IMR-90 (cell line): ENCODE measurements at regions not wholly inside any gene's neighbourhood (a gene's known extent, or its start where the extent isn't known, plus 50 kb on each side); places are given as distances from the start of the nearest gene placed in this dataset.

Experiments used
- ATAC-seq: fragments of 200-7000 bp; cut with Tn5 transposase; 2 replicates; pipeline ENCODE4 v1.9.1; 2020; ENCODE audit warnings: low read depth, mild to moderate bottlenecking, moderate library complexity
- BruUV-seq: library from RNA; stranded (reverse); fragments of 400-500 nt; replicated peaks from 2 replicates; lab custom pipeline; 2021; lab: Mats Ljungman, UMichigan
- CTCF ChIA-PET: fragments of 300-600 bp; formaldehyde crosslinking; extraction: SDS; loops from one replicate; lab custom pipeline; 2021; ENCODE audit warnings: antibody characterized with exemption; lab: Yijun Ruan, JAX
- POLR2A ChIA-PET: fragments of 300-600 bp; sonication (Branson Sonifier 250); formaldehyde crosslinking; loops from one replicate; lab custom pipeline; 2022; ENCODE audit warnings: antibody characterized with exemption; ENCODE audit not compliant: unreplicated experiment; lab: Charles Lee
- DNase-seq: peaks from one replicate; pipeline ENCODE4 v3.0.0; 2013
- H2AFZ ChIP-seq: replicated peaks from 2 replicates; pipeline ENCODE3; 2013; ENCODE audit warnings: low read length, mild to moderate bottlenecking; ENCODE audit not compliant: poor library complexity
- H2AK5ac ChIP-seq: 2 replicates; pipeline ENCODE4 v1.6.1; 2013; ENCODE audit warnings: low read depth, low read length, inconsistent platforms
- H2AK9ac ChIP-seq: replicated peaks from 2 replicates; pipeline ENCODE3; 2013; ENCODE audit warnings: mild to moderate bottlenecking, low read depth, low read length, moderate library complexity; ENCODE audit not compliant: poor library complexity
- H2BK120ac ChIP-seq: 2 replicates; pipeline ENCODE4 v1.6.1; 2013; ENCODE audit warnings: low read depth, low read length, inconsistent platforms
- H2BK15ac ChIP-seq: 3 replicates; pipeline ENCODE4 v1.6.1; 2013; ENCODE audit warnings: low read depth, low read length, inconsistent platforms
- H2BK20ac ChIP-seq: 2 replicates; pipeline ENCODE4 v1.6.1; 2013; ENCODE audit warnings: low read depth, mild to moderate bottlenecking, inconsistent platforms, low read length, moderate library complexity
- H2BK5ac ChIP-seq: 2 replicates; pipeline ENCODE4 v1.6.1; 2013; ENCODE audit warnings: mild to moderate bottlenecking, low read depth, low read length, inconsistent platforms; ENCODE audit not compliant: poor library complexity, severe bottlenecking
- H3K14ac ChIP-seq: replicated peaks from 2 replicates; pipeline ENCODE4 v1.6.1; 2013; ENCODE audit warnings: low read depth, low read length, inconsistent platforms
- H3K18ac ChIP-seq: 2 replicates; pipeline ENCODE4 v1.6.1; 2013; ENCODE audit warnings: low read depth, low read length, control low read depth
- H3K23ac ChIP-seq: 2 replicates; pipeline ENCODE4 v1.6.1; 2013; ENCODE audit warnings: low read depth, low read length, inconsistent platforms
- H3K27ac ChIP-seq: 2 replicates; pipeline ENCODE4 v1.5.1; 2013; ENCODE audit warnings: mild to moderate bottlenecking, control low read depth, low read length; ENCODE audit not compliant: insufficient read depth
- H3K27me3 ChIP-seq: 2 replicates; pipeline ENCODE4 v1.6.1; 2013; ENCODE audit warnings: low read length; ENCODE audit not compliant: control insufficient read depth, insufficient read depth
- H3K36me3 ChIP-seq: 2 replicates; pipeline ENCODE4 v1.6.1; 2013; ENCODE audit warnings: low read length, mixed read lengths; ENCODE audit not compliant: control insufficient read depth, insufficient read depth
- H3K4ac ChIP-seq: 2 replicates; pipeline ENCODE4 v1.6.1; 2013; ENCODE audit warnings: low read depth, low read length, inconsistent platforms
- H3K4me1 ChIP-seq: 2 replicates; pipeline ENCODE4 v1.6.1; 2013; ENCODE audit warnings: low read length, mixed read lengths; ENCODE audit not compliant: control insufficient read depth, insufficient read depth
- H3K4me2 ChIP-seq: 2 replicates; pipeline ENCODE4 v1.6.1; 2013; ENCODE audit warnings: low read depth, mild to moderate bottlenecking, control low read depth, low read length, moderate library complexity
- H3K4me3 ChIP-seq: 2 replicates; pipeline ENCODE4 v1.5.1; 2013; ENCODE audit warnings: low read depth, mild to moderate bottlenecking, control low read depth, low read length, moderate library complexity; ENCODE audit not compliant: insufficient read depth
- H3K56ac ChIP-seq: 2 replicates; pipeline ENCODE4 v1.6.1; 2013; ENCODE audit warnings: low read length, inconsistent platforms; ENCODE audit not compliant: insufficient read depth; ENCODE audit errors: extremely low read depth
- H3K79me1 ChIP-seq, 2 experiments: 2 replicates each; pipeline ENCODE4 v1.6.1; 2013; ENCODE audit warnings: low read length in 2 of 2, inconsistent platforms in 1 of 2, low read depth in 1 of 2
- H3K9ac ChIP-seq: 2 replicates; pipeline ENCODE4 v1.6.1; 2013; ENCODE audit warnings: low read depth, low read length, control low read depth
- H3K9me1 ChIP-seq: 2 replicates; pipeline ENCODE4 v1.6.1; 2013; ENCODE audit warnings: low read length, inconsistent platforms; ENCODE audit not compliant: insufficient read depth
- H3K9me3 ChIP-seq: 2 replicates; pipeline ENCODE4 v1.6.1; 2013; ENCODE audit warnings: low read length; ENCODE audit not compliant: control insufficient read depth, insufficient read depth
- H4K20me1 ChIP-seq: 2 replicates; pipeline ENCODE4 v1.6.1; 2013; ENCODE audit warnings: low read length, inconsistent platforms; ENCODE audit not compliant: insufficient read depth
- H4K5ac ChIP-seq: 2 replicates; pipeline ENCODE4 v1.6.1; 2013; ENCODE audit warnings: mild to moderate bottlenecking, low read depth, low read length, control low read depth
- H4K8ac ChIP-seq, 2 experiments: 2 replicates each; pipeline ENCODE4 v1.6.1; 2013; ENCODE audit warnings: low read depth in 2 of 2, low read length in 2 of 2, control low read depth in 1 of 2, inconsistent platforms in 1 of 2
- H4K91ac ChIP-seq: 2 replicates; pipeline ENCODE4 v1.6.1; 2013; ENCODE audit warnings: low read depth, low read length, inconsistent platforms; ENCODE audit not compliant: insufficient read depth
- BHLHE40 ChIP-seq: fragments of 150-350 bp; IDR thresholded peaks from 2 replicates; pipeline ENCODE4 v1.6.1; 2016; ENCODE audit warnings: mild to moderate bottlenecking, low read depth, low read length
- CEBPB ChIP-seq: IDR thresholded peaks from 2 replicates; pipeline ENCODE4 v1.6.1; 2012; ENCODE audit warnings: low read depth, low read length, improper control_type of control experiment
- CHD1 ChIP-seq: IDR thresholded peaks from 2 replicates; pipeline ENCODE4 v1.6.1; 2012; ENCODE audit warnings: low read depth, low read length, improper control_type of control experiment
- MAFK ChIP-seq: IDR thresholded peaks from 2 replicates; pipeline ENCODE4 v1.6.1; 2012; ENCODE audit warnings: low read depth, low read length, improper control_type of control experiment
- MAZ ChIP-seq: IDR thresholded peaks from 2 replicates; pipeline ENCODE4 v1.6.1; 2012; ENCODE audit warnings: low read depth, mild to moderate bottlenecking, low read length, improper control_type of control experiment, moderate library complexity, borderline replicate concordance
- MXI1 ChIP-seq: IDR thresholded peaks from 2 replicates; pipeline ENCODE4 v1.6.1; 2012; ENCODE audit warnings: low read depth, mild to moderate bottlenecking, low read length, moderate library complexity, borderline replicate concordance
- NFE2L2 ChIP-seq: fragments of 150-350 bp; IDR thresholded peaks from 2 replicates; pipeline ENCODE4 v1.6.1; 2016; ENCODE audit warnings: low read depth, mild to moderate bottlenecking, low read length
- POLR2A ChIP-seq: IDR thresholded peaks from 2 replicates; pipeline ENCODE4 v1.6.1; 2012; ENCODE audit warnings: mild to moderate bottlenecking, low read depth, low read length
- RAD21 ChIP-seq: IDR thresholded peaks from 2 replicates; pipeline ENCODE4 v1.6.1; 2012; ENCODE audit warnings: low read length, improper control_type of control experiment
- RCOR1 ChIP-seq: IDR thresholded peaks from 2 replicates; pipeline ENCODE4 v1.6.1; 2012; ENCODE audit warnings: mild to moderate bottlenecking, low read length, improper control_type of control experiment; ENCODE audit not compliant: insufficient replicate concordance
- RFX5 ChIP-seq: IDR thresholded peaks from 2 replicates; pipeline ENCODE4 v1.8.0; 2012; ENCODE audit warnings: low read depth, mild to moderate bottlenecking, low read length, moderate library complexity
- SMC3 ChIP-seq: fragments of 150-350 bp; IDR thresholded peaks from 2 replicates; pipeline ENCODE4 v1.6.1; 2016; ENCODE audit warnings: low read depth, mild to moderate bottlenecking, antibody characterized with exemption, low read length, moderate library complexity
- WGBS, 2 experiments: methylation state at CpG; one replicate each; pipeline versions ENCODE4 v1.1.5 to v1.1.7; 2013; ENCODE audit warnings: missing lambda C conversion rate in 2 of 2; ENCODE audit not compliant: insufficient read length in 1 of 2; ENCODE audit errors: extremely low coverage in 2 of 2; 5-methylcytosine and 5-hydroxymethylcytosine counted together
- dilution Hi-C: fragments of 300-500 bp; cut with HindIII; formaldehyde crosslinking; loops from one replicate; pipeline ENCODE4 v1.14.3; 2018; ENCODE audit warnings: low sequenced_read_pairs; ENCODE audit not compliant: unreplicated experiment
- in situ Hi-C: fragments of 300-500 bp; cut with MboI; formaldehyde crosslinking; loops from 3 replicates; pipeline ENCODE4 v1.14.3; 2019; ENCODE audit warnings: low sequenced_read_pairs, inconsistent platforms, mixed read lengths
- intact Hi-C: fragments of 100-400 bp; cut with micrococcal nuclease; formaldehyde crosslinking; loops from 2 replicates; pipeline ENCODE4 v1.10.0; 2022
- TF ChIP-seq, protein P1 (sequence below): fragments of 150-350 bp; IDR thresholded peaks from 2 replicates; pipeline ENCODE4 v1.6.1; 2016; ENCODE audit warnings: low read depth, mild to moderate bottlenecking, low read length, moderate library complexity, borderline replicate concordance
- TF ChIP-seq, protein P2 (sequence below): fragments of 150-350 bp; IDR thresholded peaks from 2 replicates; pipeline ENCODE4 v1.6.1; 2017; ENCODE audit warnings: mild to moderate bottlenecking, antibody characterized with exemption, low read length, low read depth

- Histone ChIP-seq H2BK15ac (no peak overlapping the region), H3K9me1 (no peaks in the 10 kb centered on the region), H3K18ac (no peak overlapping the region), H3K56ac (no peak overlapping the region), H3K9me3 (no peaks in the 10 kb centered on the region), H4K91ac (no peak overlapping the region), H4K20me1 (no peaks in the 10 kb centered on the region), H2AFZ (no peak overlapping the region), H3K4me3 (no peak overlapping the region), H3K27me3 (no peaks in the 10 kb centered on the region), H4K8ac (no peak overlapping the region), H3K4me2 (no peak overlapping the region), H2BK5ac (no peak overlapping the region), H2AK9ac (no peak overlapping the region), H3K23ac (no peak overlapping the region), H3K27ac (no peak overlapping the region), H2AK5ac (no peak overlapping the region), H3K79me1 (no peaks in the 10 kb centered on the region), H3K9ac (no peak overlapping the region), H2BK120ac (no peak overlapping the region), H4K5ac (no peak overlapping the region), H3K4ac (no peak overlapping the region), H3K36me3 (no peaks in the 10 kb centered on the region), H3K4me1 (no peaks in the 10 kb centered on the region), H2BK20ac (no peak overlapping the region), H3K14ac (no peak overlapping the region)
- no TSS peak for BruUV-seq
- in situ Hi-C loops (no loop called here), intact Hi-C loops (loop anchor here (5.0 kb wide), 1 partner anchor 63 kb away; no protein-coding TSS in a partner anchor), dilution Hi-C loops (no loop called here)
- CTCF ChIA-PET = interaction anchor here (0.7 kb wide), 1 partner anchor 286 kb away, joined by 3 read pairs; no protein-coding TSS in a partner anchor
- POLR2A ChIA-PET = interaction anchor here (0.7 kb wide), 1 partner anchor 52 kb away, joined by 3 read pairs; no protein-coding TSS in a partner anchor
- DNase-seq (no peak), ATAC-seq (no peak)
- TF ChIP-seq CHD1 (no peak), BHLHE40 (no peak), RAD21 (no peak), RCOR1 (no peak), NFE2L2 (no peak), CEBPB (no peak), RFX5 (no peak), MXI1 (no peak), SMC3 (no peak), MAZ (no peak), POLR2A (no peak), MAFK (no peak)
- TF ChIP-seq, protein P1, sequence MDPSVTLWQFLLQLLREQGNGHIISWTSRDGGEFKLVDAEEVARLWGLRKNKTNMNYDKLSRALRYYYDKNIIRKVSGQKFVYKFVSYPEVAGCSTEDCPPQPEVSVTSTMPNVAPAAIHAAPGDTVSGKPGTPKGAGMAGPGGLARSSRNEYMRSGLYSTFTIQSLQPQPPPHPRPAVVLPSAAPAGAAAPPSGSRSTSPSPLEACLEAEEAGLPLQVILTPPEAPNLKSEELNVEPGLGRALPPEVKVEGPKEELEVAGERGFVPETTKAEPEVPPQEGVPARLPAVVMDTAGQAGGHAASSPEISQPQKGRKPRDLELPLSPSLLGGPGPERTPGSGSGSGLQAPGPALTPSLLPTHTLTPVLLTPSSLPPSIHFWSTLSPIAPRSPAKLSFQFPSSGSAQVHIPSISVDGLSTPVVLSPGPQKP = no peak
- TF ChIP-seq, protein P2, sequence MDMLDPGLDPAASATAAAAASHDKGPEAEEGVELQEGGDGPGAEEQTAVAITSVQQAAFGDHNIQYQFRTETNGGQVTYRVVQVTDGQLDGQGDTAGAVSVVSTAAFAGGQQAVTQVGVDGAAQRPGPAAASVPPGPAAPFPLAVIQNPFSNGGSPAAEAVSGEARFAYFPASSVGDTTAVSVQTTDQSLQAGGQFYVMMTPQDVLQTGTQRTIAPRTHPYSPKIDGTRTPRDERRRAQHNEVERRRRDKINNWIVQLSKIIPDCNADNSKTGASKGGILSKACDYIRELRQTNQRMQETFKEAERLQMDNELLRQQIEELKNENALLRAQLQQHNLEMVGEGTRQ = no peak
- WGBS, 2 experiments = 100% methylated on average over 1 of the region's 4 CpGs; no CpG with 5 or more reads in 1 of the 2 experiments
Observed at GRCh38 chr6:48389146-48390043, 278.4 kb upstream of the PTCHD4 start.
